T-cell (primary cell): ENCODE measurements at regions not wholly inside any gene's neighbourhood (a gene's known extent, or its start where the extent isn't known, plus 50 kb on each side); places are given as distances from the start of the nearest gene placed in this dataset.

Experiments used
- ATAC-seq, 4 experiments: fragments of 200-7000 bp in 3 of 4; fragments of 150-1000 bp in 1 of 4; cut with Tn5 transposase; replicated peaks in 1 of 4; 1 replicate in 3 of 4; 2 replicates in 1 of 4; pipeline ENCODE4 v1.10.0; 2021; ENCODE audit warnings: moderate library complexity in 3 of 4, mild to moderate bottlenecking in 2 of 4, moderate number of reproducible peaks in 1 of 4
- CTCF ChIA-PET, 2 donors: fragments of 300-600 bp; sonication (Branson Sonifier 250); formaldehyde crosslinking; loops; one replicate each; lab custom pipeline; 2022; ENCODE audit warnings: antibody characterized with exemption in 2 of 2; lab: Charles Lee
- POLR2A ChIA-PET, 2 donors: fragments of 300-600 bp; sonication (Branson Sonifier 250); formaldehyde crosslinking; loops; one replicate each; lab custom pipeline; 2022; ENCODE audit warnings: antibody characterized with exemption in 2 of 2; lab: Charles Lee
- DNase-seq, 35 experiments: peaks; one replicate each; pipeline versions ENCODE4 v3.0.0 to v3.0.0-alpha.2; 2013 to 2023
- H3K27ac ChIP-seq: one replicate; pipeline ENCODE4 v1.5.1; 2013; ENCODE audit warnings: low read length
- H3K27me3 ChIP-seq, 2 experiments: replicated peaks in 1 of 2; 1 replicate in 1 of 2; 2 replicates in 1 of 2; pipeline versions ENCODE4 v1.6.1 to v1.7.0; 2013; ENCODE audit warnings: low read length in 1 of 2, mixed read lengths in 1 of 2; ENCODE audit not compliant: control insufficient read depth in 2 of 2, insufficient read depth in 2 of 2; ENCODE audit errors: extremely low read depth in 1 of 2
- H3K36me3 ChIP-seq, 2 donors: 1 replicate in 1 of 2; 2 replicates in 1 of 2; pipeline versions ENCODE4 v1.6.1 to v1.7.0; 2013; ENCODE audit warnings: low read length in 1 of 2; ENCODE audit not compliant: control insufficient read depth in 2 of 2, insufficient read depth in 1 of 2; ENCODE audit errors: extremely low read depth in 1 of 2
- H3K4me1 ChIP-seq, 2 experiments: 1 replicate in 1 of 2; 2 replicates in 1 of 2; pipeline versions ENCODE4 v1.6.1 to v1.7.0; 2013; ENCODE audit warnings: low read length in 2 of 2, mixed read lengths in 1 of 2; ENCODE audit not compliant: insufficient read depth in 2 of 2, control insufficient read depth in 1 of 2; ENCODE audit errors: extremely low read depth in 1 of 2
- H3K4me3 ChIP-seq, 2 donors: 1 replicate in 1 of 2; 2 replicates in 1 of 2; pipeline versions ENCODE4 v1.5.1 to v1.7.0; 2013; ENCODE audit warnings: mild to moderate bottlenecking in 2 of 2, low read length in 1 of 2, moderate library complexity in 1 of 2; ENCODE audit not compliant: control insufficient read depth in 1 of 2; ENCODE audit errors: extremely low read depth in 1 of 2
- H3K9me3 ChIP-seq: 2 replicates; pipeline ENCODE4 v1.7.0; 2013
- H3K27ac Mint-ChIP-seq, 2 donors: one replicate each; pipeline ENCODE4 v1.8.0; 2020 to 2021; ENCODE audit warnings: mild to moderate bottlenecking in 2 of 2, mixed read lengths in 2 of 2
- H3K27me3 Mint-ChIP-seq, 2 donors: one replicate each; pipeline ENCODE4 v1.8.0; 2021 to 2022; ENCODE audit warnings: mixed read lengths in 2 of 2
- H3K36me3 Mint-ChIP-seq: one replicate; pipeline ENCODE4 v1.8.0; 2021; ENCODE audit warnings: mixed read lengths
- H3K4me1 Mint-ChIP-seq, 3 donors: one replicate each; pipeline ENCODE4 v1.8.0; 2020 to 2022; ENCODE audit warnings: mixed read lengths in 3 of 3, mild to moderate bottlenecking in 1 of 3
- H3K4me3 Mint-ChIP-seq, 3 donors: one replicate each; pipeline ENCODE4 v1.8.0; 2020 to 2022; ENCODE audit warnings: mild to moderate bottlenecking in 3 of 3, mixed read lengths in 3 of 3, moderate library complexity in 3 of 3
- H3K9me3 Mint-ChIP-seq, 3 donors: one replicate each; pipeline ENCODE4 v1.8.0; 2020 to 2022; ENCODE audit warnings: mixed read lengths in 3 of 3
- WGBS: methylation state at CpG from one replicate; pipeline ENCODE4 v1.1.5; 2013; ENCODE audit warnings: missing lambda C conversion rate; ENCODE audit not compliant: insufficient coverage; 5-methylcytosine and 5-hydroxymethylcytosine counted together

GRCh38 chr13:90984756-90985155 lies 362.7 kb upstream of the MIR17HG start:
- H3K27ac ChIP-seq, result no peak overlapping the region
- H3K27me3 Mint-ChIP-seq, result no peaks in the 10 kb centered on the region
- no peaks in the 10 kb centered on the region for H3K4me1 Mint-ChIP-seq
- H3K27ac Mint-ChIP-seq, result no peak overlapping the region
- H3K9me3 Mint-ChIP-seq, result peaks cover 0 to 12% (median 8%) of the 10 kb centered on the region in 3 donors
- H3K36me3 Mint-ChIP-seq, result no peaks in the 10 kb centered on the region
- H3K4me3 Mint-ChIP-seq, result no peak overlapping the region
- no peaks in the 10 kb centered on the region for H3K27me3 ChIP-seq
- H3K9me3 ChIP-seq, result no peaks in the 10 kb centered on the region
- POLR2A ChIA-PET, result no interaction called here
- H3K4me1 ChIP-seq, result no peaks in the 10 kb centered on the region
- WGBS, result 85% methylated on average over 2 of the region's 6 CpGs
- DNase-seq (no peak), ATAC-seq (no peak)
- H3K4me3 ChIP-seq, result no peak overlapping the region
- H3K36me3 ChIP-seq, result no peaks in the 10 kb centered on the region
- CTCF ChIA-PET, result no interaction called here

- CTCF ChIA-PET, result no interaction called here
- H3K27me3 ChIP-seq, result no peaks in the 10 kb centered on the region
- no peaks in the 10 kb centered on the region for H3K36me3 ChIP-seq
- H3K4me3 Mint-ChIP-seq, result no peak overlapping the region
- POLR2A ChIA-PET, result no interaction called here
- peaks cover 0 to 7% (median 2%) of the 10 kb centered on the region in 3 donors for H3K9me3 Mint-ChIP-seq
- H3K9me3 ChIP-seq, result no peaks in the 10 kb centered on the region
- ATAC-seq (no peak), DNase-seq (no peak)
- H3K27me3 Mint-ChIP-seq, result no peaks in the 10 kb centered on the region
- H3K4me3 ChIP-seq, result no peak overlapping the region
- H3K27ac Mint-ChIP-seq, result no peak overlapping the region
- no peaks in the 10 kb centered on the region for H3K4me1 ChIP-seq
- no CpG with 5 or more reads among the region's 3 CpGs for WGBS
- H3K36me3 Mint-ChIP-seq, result no peaks in the 10 kb centered on the region
- H3K4me1 Mint-ChIP-seq, result no peaks in the 10 kb centered on the region
- no peak overlapping the region for H3K27ac ChIP-seq
Measured at GRCh38 chr13:90995001-90995400, 352.5 kb upstream of the MIR17HG start.

DNA sequence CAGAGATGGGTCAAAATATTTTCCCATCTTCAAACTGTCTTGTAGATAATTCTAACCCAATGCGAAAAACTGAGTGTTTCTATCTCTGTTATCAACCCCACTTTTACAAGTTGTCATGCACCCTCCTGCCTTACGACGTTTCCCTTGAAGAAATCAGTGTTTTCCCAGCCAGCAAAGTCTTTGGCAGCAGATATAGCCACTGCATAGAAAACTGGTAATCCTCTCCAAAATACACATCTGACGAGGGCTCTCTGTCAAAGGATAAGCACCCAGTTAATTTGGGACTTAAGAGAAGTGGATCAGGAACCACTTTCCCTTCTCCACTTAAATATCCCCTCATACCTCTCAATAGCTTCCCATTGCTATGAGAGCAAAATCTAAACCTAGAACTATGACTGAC lies 351.9 kb upstream of the MIR17HG start:
- ChIA-PET CTCF (no interaction called here), POLR2A (no interaction called here)
- Histone ChIP-seq H3K27me3 (no peaks in the 10 kb centered on the region), H3K4me1 (no peaks in the 10 kb centered on the region), H3K4me3 (no peak overlapping the region), H3K27ac (no peak overlapping the region), H3K36me3 (no peaks in the 10 kb centered on the region), H3K9me3 (no peaks in the 10 kb centered on the region)
- H3K9me3 Mint-ChIP-seq, result peaks cover 0 to 7% (median 2%) of the 10 kb centered on the region in 3 donors
- no peak overlapping the region for H3K4me3 Mint-ChIP-seq
- ATAC-seq (no peak), DNase-seq (no peak)
- WGBS, result 85% methylated on average over 3 of the region's 4 CpGs
- H3K27me3 Mint-ChIP-seq, result no peaks in the 10 kb centered on the region
- H3K4me1 Mint-ChIP-seq, result no peaks in the 10 kb centered on the region
- no peak overlapping the region for H3K27ac Mint-ChIP-seq
- no peaks in the 10 kb centered on the region for H3K36me3 Mint-ChIP-seq

- no peak for DNase-seq
- no CpG with 5 or more reads among the region's 1 CpG for WGBS
- no peak for ATAC-seq
- H3K4me1 Mint-ChIP-seq, result no peaks in the 10 kb centered on the region
- ChIA-PET CTCF (no interaction called here), POLR2A (no interaction called here)
- Histone ChIP-seq H3K36me3 (no peaks in the 10 kb centered on the region), H3K27me3 (no peaks in the 10 kb centered on the region), H3K27ac (no peak overlapping the region), H3K4me1 (no peaks in the 10 kb centered on the region), H3K4me3 (no peak overlapping the region), H3K9me3 (no peaks in the 10 kb centered on the region)
- peaks cover 0 to 13% (median 3%) of the 10 kb centered on the region in 3 donors for H3K9me3 Mint-ChIP-seq
- no peak overlapping the region for H3K27ac Mint-ChIP-seq
- no peak overlapping the region for H3K4me3 Mint-ChIP-seq
- no peaks in the 10 kb centered on the region for H3K27me3 Mint-ChIP-seq
- H3K36me3 Mint-ChIP-seq, result no peaks in the 10 kb centered on the region
Measured at GRCh38 chr13:90997951-90998350, 349.5 kb upstream of the MIR17HG start.

DNA sequence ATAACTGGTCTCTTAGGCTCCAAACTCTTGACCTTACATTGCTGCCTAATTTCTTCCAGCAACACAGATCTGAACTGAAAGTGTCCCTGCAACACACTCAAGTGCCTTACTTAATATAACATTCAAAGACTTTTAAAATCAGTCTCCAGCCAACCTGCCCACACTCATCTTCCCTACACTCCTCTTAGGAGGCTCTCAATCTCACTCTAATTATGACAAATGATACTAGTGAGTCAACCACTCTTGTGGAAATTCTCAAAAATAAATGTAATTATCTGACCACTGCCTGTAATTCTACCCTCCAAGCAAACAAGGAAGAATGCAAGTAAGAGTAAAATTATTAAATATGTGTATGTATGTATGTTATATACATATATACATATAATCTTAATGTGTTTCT lies 348.1 kb upstream of the MIR17HG start:
- Mint-ChIP-seq H3K27ac (no peak overlapping the region), H3K4me3 (no peak overlapping the region), H3K27me3 (no peaks in the 10 kb centered on the region), H3K9me3 (peaks cover 0 to 13% (median 3%) of the 10 kb centered on the region in 3 donors), H3K4me1 (no peaks in the 10 kb centered on the region), H3K36me3 (no peaks in the 10 kb centered on the region)
- CTCF ChIA-PET, result no interaction called here
- Histone ChIP-seq H3K4me3 (no peak overlapping the region), H3K27me3 (no peaks in the 10 kb centered on the region), H3K9me3 (no peaks in the 10 kb centered on the region), H3K27ac (no peak overlapping the region), H3K4me1 (no peaks in the 10 kb centered on the region), H3K36me3 (no peaks in the 10 kb centered on the region)
- no peak for ATAC-seq
- DNase-seq, result no peak
- POLR2A ChIA-PET, result no interaction called here

DNA sequence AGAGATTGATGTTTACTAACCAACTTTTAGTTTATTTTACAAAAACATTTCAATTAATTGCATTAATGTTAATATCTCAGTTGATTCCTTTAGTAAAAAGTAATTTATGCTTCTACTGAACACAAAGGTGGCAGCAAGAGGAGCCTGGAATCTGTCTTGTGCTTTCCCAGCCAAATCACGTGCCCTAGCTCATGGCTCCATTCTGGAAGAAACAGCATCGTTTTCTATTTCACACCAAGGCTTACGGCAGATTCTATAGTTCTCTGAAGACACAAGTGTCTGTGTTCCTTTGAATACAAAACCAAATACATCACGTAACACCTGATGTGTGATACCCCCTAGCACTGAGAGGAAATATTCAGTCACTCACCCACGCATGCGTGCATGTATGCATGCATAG lies 346.1 kb upstream of the MIR17HG start:
- no peak for ATAC-seq
- Mint-ChIP-seq H3K9me3 (peaks cover 0 to 6% (median 3%) of the 10 kb centered on the region in 3 donors), H3K4me1 (no peaks in the 10 kb centered on the region), H3K36me3 (no peaks in the 10 kb centered on the region), H3K27ac (no peak overlapping the region), H3K27me3 (no peaks in the 10 kb centered on the region), H3K4me3 (no peak overlapping the region)
- no peaks in the 10 kb centered on the region for H3K27me3 ChIP-seq
- POLR2A ChIA-PET, result no interaction called here
- 79% methylated on average over 6 of the region's 6 CpGs for WGBS
- H3K4me1 ChIP-seq, result no peaks in the 10 kb centered on the region
- no peaks in the 10 kb centered on the region for H3K36me3 ChIP-seq
- H3K4me3 ChIP-seq, result no peak overlapping the region
- no peak for DNase-seq
- H3K27ac ChIP-seq, result no peak overlapping the region
- CTCF ChIA-PET, result no interaction called here
- H3K9me3 ChIP-seq, result no peaks in the 10 kb centered on the region

DNA sequence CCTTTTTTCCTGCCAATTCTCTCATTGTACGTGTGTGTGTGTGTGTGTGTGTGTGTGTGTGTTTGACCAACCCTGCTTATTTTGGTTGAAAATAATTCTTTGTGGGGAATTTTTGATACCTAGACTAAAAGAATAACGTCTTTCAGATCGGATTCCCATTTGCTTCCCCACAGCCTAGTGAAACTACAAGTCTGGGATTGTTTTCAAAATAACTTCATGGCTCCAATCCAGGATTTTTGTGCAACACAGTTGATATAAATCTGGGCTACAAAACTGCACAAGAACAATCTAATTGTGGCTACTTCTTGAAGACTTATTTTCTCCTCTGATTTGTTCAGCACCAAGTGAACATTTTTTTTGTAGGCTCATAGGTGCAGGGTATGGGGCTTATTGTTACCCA lies 332.8 kb upstream of the MIR17HG start:
- Histone ChIP-seq H3K4me3 (no peak overlapping the region), H3K36me3 (no peaks in the 10 kb centered on the region), H3K4me1 (no peaks in the 10 kb centered on the region), H3K27ac (no peak overlapping the region), H3K27me3 (no peaks in the 10 kb centered on the region), H3K9me3 (no peaks in the 10 kb centered on the region)
- Mint-ChIP-seq H3K9me3 (peaks cover 0 to 2% (median 0%) of the 10 kb centered on the region in 3 donors), H3K4me3 (no peak overlapping the region), H3K27me3 (no peaks in the 10 kb centered on the region), H3K4me1 (no peaks in the 10 kb centered on the region), H3K27ac (no peak overlapping the region), H3K36me3 (no peaks in the 10 kb centered on the region)
- POLR2A ChIA-PET, result no interaction called here
- WGBS, result no CpG with 5 or more reads among the region's 3 CpGs
- CTCF ChIA-PET, result interaction anchor here in 1 of 2 donors (0.7 kb wide), 1 partner anchor 1018 kb away, joined by 3 read pairs; no protein-coding TSS in a partner anchor
- ATAC-seq (no peak), DNase-seq (no peak)
